IMR-90 (cell line): ENCODE measurements at regions not wholly inside any gene's neighbourhood (a gene's known extent, or its start where the extent isn't known, plus 50 kb on each side); places are given as distances from the start of the nearest gene placed in this dataset.

Experiments
- ATAC-seq: fragments of 200-7000 bp; cut with Tn5 transposase; 2 replicates; pipeline ENCODE4 v1.9.1; 2020; ENCODE audit warnings: low read depth, mild to moderate bottlenecking, moderate library complexity
- BruUV-seq: library from RNA; stranded (reverse); fragments of 400-500 nt; replicated peaks from 2 replicates; lab custom pipeline; 2021; lab: Mats Ljungman, UMichigan
- CTCF ChIA-PET: fragments of 300-600 bp; formaldehyde crosslinking; extraction: SDS; loops from one replicate; lab custom pipeline; 2021; ENCODE audit warnings: antibody characterized with exemption; lab: Yijun Ruan, JAX
- POLR2A ChIA-PET: fragments of 300-600 bp; sonication (Branson Sonifier 250); formaldehyde crosslinking; loops from one replicate; lab custom pipeline; 2022; ENCODE audit warnings: antibody characterized with exemption; ENCODE audit not compliant: unreplicated experiment; lab: Charles Lee
- DNase-seq: peaks from one replicate; pipeline ENCODE4 v3.0.0; 2013
- H2AFZ ChIP-seq: replicated peaks from 2 replicates; pipeline ENCODE3; 2013; ENCODE audit warnings: low read length, mild to moderate bottlenecking; ENCODE audit not compliant: poor library complexity
- H2AK5ac ChIP-seq: 2 replicates; pipeline ENCODE4 v1.6.1; 2013; ENCODE audit warnings: low read depth, low read length, inconsistent platforms
- H2AK9ac ChIP-seq: replicated peaks from 2 replicates; pipeline ENCODE3; 2013; ENCODE audit warnings: mild to moderate bottlenecking, low read depth, low read length, moderate library complexity; ENCODE audit not compliant: poor library complexity
- H2BK120ac ChIP-seq: 2 replicates; pipeline ENCODE4 v1.6.1; 2013; ENCODE audit warnings: low read depth, low read length, inconsistent platforms
- H2BK15ac ChIP-seq: 3 replicates; pipeline ENCODE4 v1.6.1; 2013; ENCODE audit warnings: low read depth, low read length, inconsistent platforms
- H2BK20ac ChIP-seq: 2 replicates; pipeline ENCODE4 v1.6.1; 2013; ENCODE audit warnings: low read depth, mild to moderate bottlenecking, inconsistent platforms, low read length, moderate library complexity
- H2BK5ac ChIP-seq: 2 replicates; pipeline ENCODE4 v1.6.1; 2013; ENCODE audit warnings: mild to moderate bottlenecking, low read depth, low read length, inconsistent platforms; ENCODE audit not compliant: poor library complexity, severe bottlenecking
- H3K14ac ChIP-seq: replicated peaks from 2 replicates; pipeline ENCODE4 v1.6.1; 2013; ENCODE audit warnings: low read depth, low read length, inconsistent platforms
- H3K18ac ChIP-seq: 2 replicates; pipeline ENCODE4 v1.6.1; 2013; ENCODE audit warnings: low read depth, low read length, control low read depth
- H3K23ac ChIP-seq: 2 replicates; pipeline ENCODE4 v1.6.1; 2013; ENCODE audit warnings: low read depth, low read length, inconsistent platforms
- H3K27ac ChIP-seq: 2 replicates; pipeline ENCODE4 v1.5.1; 2013; ENCODE audit warnings: mild to moderate bottlenecking, control low read depth, low read length; ENCODE audit not compliant: insufficient read depth
- H3K27me3 ChIP-seq: 2 replicates; pipeline ENCODE4 v1.6.1; 2013; ENCODE audit warnings: low read length; ENCODE audit not compliant: control insufficient read depth, insufficient read depth
- H3K36me3 ChIP-seq: 2 replicates; pipeline ENCODE4 v1.6.1; 2013; ENCODE audit warnings: low read length, mixed read lengths; ENCODE audit not compliant: control insufficient read depth, insufficient read depth
- H3K4ac ChIP-seq: 2 replicates; pipeline ENCODE4 v1.6.1; 2013; ENCODE audit warnings: low read depth, low read length, inconsistent platforms
- H3K4me1 ChIP-seq: 2 replicates; pipeline ENCODE4 v1.6.1; 2013; ENCODE audit warnings: low read length, mixed read lengths; ENCODE audit not compliant: control insufficient read depth, insufficient read depth
- H3K4me2 ChIP-seq: 2 replicates; pipeline ENCODE4 v1.6.1; 2013; ENCODE audit warnings: low read depth, mild to moderate bottlenecking, control low read depth, low read length, moderate library complexity
- H3K4me3 ChIP-seq: 2 replicates; pipeline ENCODE4 v1.5.1; 2013; ENCODE audit warnings: low read depth, mild to moderate bottlenecking, control low read depth, low read length, moderate library complexity; ENCODE audit not compliant: insufficient read depth
- H3K56ac ChIP-seq: 2 replicates; pipeline ENCODE4 v1.6.1; 2013; ENCODE audit warnings: low read length, inconsistent platforms; ENCODE audit not compliant: insufficient read depth; ENCODE audit errors: extremely low read depth
- H3K79me1 ChIP-seq, 2 experiments: 2 replicates each; pipeline ENCODE4 v1.6.1; 2013; ENCODE audit warnings: low read length in 2 of 2, inconsistent platforms in 1 of 2, low read depth in 1 of 2
- H3K9ac ChIP-seq: 2 replicates; pipeline ENCODE4 v1.6.1; 2013; ENCODE audit warnings: low read depth, low read length, control low read depth
- H3K9me1 ChIP-seq: 2 replicates; pipeline ENCODE4 v1.6.1; 2013; ENCODE audit warnings: low read length, inconsistent platforms; ENCODE audit not compliant: insufficient read depth
- H3K9me3 ChIP-seq: 2 replicates; pipeline ENCODE4 v1.6.1; 2013; ENCODE audit warnings: low read length; ENCODE audit not compliant: control insufficient read depth, insufficient read depth
- H4K20me1 ChIP-seq: 2 replicates; pipeline ENCODE4 v1.6.1; 2013; ENCODE audit warnings: low read length, inconsistent platforms; ENCODE audit not compliant: insufficient read depth
- H4K5ac ChIP-seq: 2 replicates; pipeline ENCODE4 v1.6.1; 2013; ENCODE audit warnings: mild to moderate bottlenecking, low read depth, low read length, control low read depth
- H4K8ac ChIP-seq, 2 experiments: 2 replicates each; pipeline ENCODE4 v1.6.1; 2013; ENCODE audit warnings: low read depth in 2 of 2, low read length in 2 of 2, control low read depth in 1 of 2, inconsistent platforms in 1 of 2
- H4K91ac ChIP-seq: 2 replicates; pipeline ENCODE4 v1.6.1; 2013; ENCODE audit warnings: low read depth, low read length, inconsistent platforms; ENCODE audit not compliant: insufficient read depth
- CHD1 ChIP-seq: IDR thresholded peaks from 2 replicates; pipeline ENCODE4 v1.6.1; 2012; ENCODE audit warnings: low read depth, low read length, improper control_type of control experiment
- FOS ChIP-seq: fragments of 150-350 bp; IDR thresholded peaks from 2 replicates; pipeline ENCODE4 v1.6.1; 2016; ENCODE audit warnings: low read depth, low read length
- MXI1 ChIP-seq: IDR thresholded peaks from 2 replicates; pipeline ENCODE4 v1.6.1; 2012; ENCODE audit warnings: low read depth, mild to moderate bottlenecking, low read length, moderate library complexity, borderline replicate concordance
- POLR2A ChIP-seq: IDR thresholded peaks from 2 replicates; pipeline ENCODE4 v1.6.1; 2012; ENCODE audit warnings: mild to moderate bottlenecking, low read depth, low read length
- RAD21 ChIP-seq: IDR thresholded peaks from 2 replicates; pipeline ENCODE4 v1.6.1; 2012; ENCODE audit warnings: low read length, improper control_type of control experiment
- RFX5 ChIP-seq: IDR thresholded peaks from 2 replicates; pipeline ENCODE4 v1.8.0; 2012; ENCODE audit warnings: low read depth, mild to moderate bottlenecking, low read length, moderate library complexity
- SMC3 ChIP-seq: fragments of 150-350 bp; IDR thresholded peaks from 2 replicates; pipeline ENCODE4 v1.6.1; 2016; ENCODE audit warnings: low read depth, mild to moderate bottlenecking, antibody characterized with exemption, low read length, moderate library complexity
- WGBS, 2 experiments: methylation state at CpG; one replicate each; pipeline versions ENCODE4 v1.1.5 to v1.1.7; 2013; ENCODE audit warnings: missing lambda C conversion rate in 2 of 2; ENCODE audit not compliant: insufficient read length in 1 of 2; ENCODE audit errors: extremely low coverage in 2 of 2; 5-methylcytosine and 5-hydroxymethylcytosine counted together
- dilution Hi-C: fragments of 300-500 bp; cut with HindIII; formaldehyde crosslinking; loops from one replicate; pipeline ENCODE4 v1.14.3; 2018; ENCODE audit warnings: low sequenced_read_pairs; ENCODE audit not compliant: unreplicated experiment
- in situ Hi-C: fragments of 300-500 bp; cut with MboI; formaldehyde crosslinking; loops from 3 replicates; pipeline ENCODE4 v1.14.3; 2019; ENCODE audit warnings: low sequenced_read_pairs, inconsistent platforms, mixed read lengths
- intact Hi-C: fragments of 100-400 bp; cut with micrococcal nuclease; formaldehyde crosslinking; loops from 2 replicates; pipeline ENCODE4 v1.10.0; 2022

DNA sequence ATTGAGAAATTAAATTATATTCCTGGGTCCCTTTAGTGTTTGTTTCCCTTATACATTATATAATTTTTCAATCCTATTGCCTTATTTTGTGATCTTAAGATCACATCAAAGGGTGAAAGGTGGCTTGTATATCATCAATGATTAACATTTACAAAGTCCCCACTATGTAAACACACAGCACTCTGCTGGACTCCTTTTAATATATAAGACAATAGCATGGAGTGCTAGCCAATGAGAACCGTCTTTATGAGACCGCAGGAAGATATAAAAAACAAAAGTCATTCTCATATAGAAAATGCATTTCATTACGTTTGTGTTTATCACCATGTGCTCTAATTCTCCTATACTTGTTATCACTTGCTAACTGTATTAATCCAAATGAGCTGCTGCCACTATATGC is 108.5 kb downstream of the HOXA1 start:
- H3K36me3 ChIP-seq, result no peaks in the 10 kb centered on the region
- H2BK15ac ChIP-seq, result no peak overlapping the region
- no peak overlapping the region for H3K9ac ChIP-seq
- no peak overlapping the region for H4K5ac ChIP-seq
- no peak overlapping the region for H2AFZ ChIP-seq
- no peak overlapping the region for H3K4me2 ChIP-seq
- no peak for ATAC-seq
- WGBS, 2 experiments, result 100% methylated on average over 1 of the region's 3 CpGs; no CpG with 5 or more reads in 1 of the 2 experiments
- in situ Hi-C loops, result no loop called here
- no peaks in the 10 kb centered on the region for H3K9me1 ChIP-seq
- H2BK20ac ChIP-seq, result no peak overlapping the region
- H3K27ac ChIP-seq, result no peak overlapping the region
- H2AK5ac ChIP-seq, result no peak overlapping the region
- no peak overlapping the region for H3K14ac ChIP-seq
- H2BK120ac ChIP-seq, result no peak overlapping the region
- no peaks in the 10 kb centered on the region for H4K20me1 ChIP-seq
- no peak overlapping the region for H3K4ac ChIP-seq
- H3K9me3 ChIP-seq, result no peaks in the 10 kb centered on the region
- dilution Hi-C loops, result no loop called here
- TF ChIP-seq POLR2A, result no peak
- TF ChIP-seq FOS, result no peak
- no peak for TF ChIP-seq RAD21
- TF ChIP-seq CHD1, result no peak
- TF ChIP-seq RFX5, result no peak
- no peak for TF ChIP-seq MXI1
- no peak for TF ChIP-seq SMC3
- no peak overlapping the region for H3K23ac ChIP-seq
- no peak overlapping the region for H3K4me3 ChIP-seq
- intact Hi-C loops, result no loop called here
- CTCF ChIA-PET, result no interaction called here
- POLR2A ChIA-PET, result no interaction called here
- no TSS peak for BruUV-seq
- no peak overlapping the region for H3K56ac ChIP-seq
- no peak overlapping the region for H4K91ac ChIP-seq
- H3K4me1 ChIP-seq, result no peaks in the 10 kb centered on the region
- H4K8ac ChIP-seq, result no peak overlapping the region
- no peak overlapping the region for H2AK9ac ChIP-seq
- H3K79me1 ChIP-seq, result no peaks in the 10 kb centered on the region
- H3K18ac ChIP-seq, result no peak overlapping the region
- DNase-seq, result no peak
- H2BK5ac ChIP-seq, result no peak overlapping the region
- peaks cover 2% of the 10 kb centered on the region for H3K27me3 ChIP-seq
